Astrocyte (in vitro differentiated cells and primary cell): ENCODE measurements at regions not wholly inside any gene's neighbourhood (a gene's known extent, or its start where the extent isn't known, plus 50 kb on each side); places are given as distances from the start of the nearest gene placed in this dataset.
"Not testable (repeated sequence)": the region's sequence is repeated elsewhere in the genome, so short reads cannot be mapped to it uniquely, and the experiment has no call there.

Experiments used
- CTCF ChIP-seq: IDR thresholded peaks from 2 replicates; pipeline ENCODE4 v1.5.1; 2011; ENCODE audit warnings: low read depth, mild to moderate bottlenecking, inconsistent platforms, low read length, moderate library complexity; ENCODE audit not compliant: insufficient read depth
- EZH2 ChIP-seq: IDR thresholded peaks from 2 replicates; pipeline ENCODE4 v1.6.1; 2012; ENCODE audit warnings: mild to moderate bottlenecking, low read length, inconsistent platforms; ENCODE audit not compliant: insufficient read depth

- not testable (repeated sequence) for TF ChIP-seq CTCF, EZH2
These were observed 73.9 kb upstream of the ZNF81 start for GRCh38 chrX:47762826-47763225.
